HEK293T (cell line): ENCODE measurements at regions not wholly inside any gene's neighbourhood (a gene's known extent, or its start where the extent isn't known, plus 50 kb on each side); places are given as distances from the start of the nearest gene placed in this dataset.

ENCODE experiments used
- CTCF ChIA-PET: fragments of 350-600 bp; formaldehyde crosslinking; extraction: SDS; loops from one replicate; lab custom pipeline; 2021; ENCODE audit warnings: antibody characterized with exemption, inconsistent platforms; lab: Yijun Ruan, JAX
- POLR2A ChIA-PET: fragments of 350-600 bp; formaldehyde crosslinking; extraction: SDS; loops from one replicate; lab custom pipeline; 2020; ENCODE audit warnings: antibody characterized with exemption, inconsistent platforms; lab: Yijun Ruan, JAX
- DNase-seq: peaks from one replicate; pipeline ENCODE4 v3.0.0; 2012; ENCODE audit warnings: mixed read lengths; ENCODE audit errors: extremely low spot score
- ARNT ChIP-seq: fragments of 450-650 bp; IDR thresholded peaks from 2 replicates; pipeline ENCODE4 v1.6.1; 2017; ENCODE audit warnings: mild to moderate bottlenecking
- BHLHE40 ChIP-seq: fragments of 450-650 bp; IDR thresholded peaks from 2 replicates; pipeline ENCODE4 v1.6.1; 2016; ENCODE audit warnings: mild to moderate bottlenecking, moderate library complexity, borderline replicate concordance
- CTBP1 ChIP-seq: fragments of 450-650 bp; IDR thresholded peaks from 2 replicates; pipeline ENCODE4 v1.6.1; 2016; ENCODE audit warnings: borderline replicate concordance
- ELF4 ChIP-seq: fragments of 450-650 bp; IDR thresholded peaks from 2 replicates; pipeline ENCODE4 v1.6.1; 2017; ENCODE audit warnings: antibody characterized with exemption
- FOXA1 ChIP-seq: fragments of 450-650 bp; IDR thresholded peaks from 2 replicates; pipeline ENCODE4 v1.6.1; 2016; ENCODE audit warnings: mild to moderate bottlenecking
- FOXK2 ChIP-seq: fragments of 450-650 bp; IDR thresholded peaks from 2 replicates; pipeline ENCODE4 v1.6.1; 2016; ENCODE audit warnings: mild to moderate bottlenecking
- FOXM1 ChIP-seq: fragments of 450-650 bp; IDR thresholded peaks from 2 replicates; pipeline ENCODE4 v1.6.1; 2017; ENCODE audit warnings: mild to moderate bottlenecking, borderline replicate concordance
- HDGF ChIP-seq: fragments of 450-650 bp; IDR thresholded peaks from 2 replicates; pipeline ENCODE4 v1.6.1; 2017; ENCODE audit warnings: antibody characterized with exemption, borderline replicate concordance
- L3MBTL2 ChIP-seq: fragments of 450-650 bp; conservative IDR thresholded peaks from 2 replicates; pipeline ENCODE4 v1.6.1; 2016; ENCODE audit warnings: mild to moderate bottlenecking
- LEF1 ChIP-seq: fragments of 450-650 bp; IDR thresholded peaks from 2 replicates; pipeline ENCODE4 v1.6.1; 2017; ENCODE audit warnings: mild to moderate bottlenecking, borderline replicate concordance
- NFRKB ChIP-seq: fragments of 450-650 bp; IDR thresholded peaks from 2 replicates; pipeline ENCODE4 v1.6.1; 2016; ENCODE audit warnings: mild to moderate bottlenecking, moderate library complexity
- SP1 ChIP-seq: fragments of 450-650 bp; IDR thresholded peaks from 2 replicates; pipeline ENCODE4 v1.6.1; 2017
- SUZ12 ChIP-seq: fragments of 450-650 bp; IDR thresholded peaks from 2 replicates; pipeline ENCODE4 v1.6.1; 2016; ENCODE audit warnings: mild to moderate bottlenecking
- TARDBP ChIP-seq: fragments of 450-650 bp; IDR thresholded peaks from 2 replicates; pipeline ENCODE4 v1.6.1; 2016
- ZNF384 ChIP-seq: fragments of 450-650 bp; IDR thresholded peaks from 2 replicates; pipeline ENCODE4 v1.6.1; 2016
- TF ChIP-seq, protein P1 (sequence below): fragments of 450-650 bp; IDR thresholded peaks from 2 replicates; pipeline ENCODE4 v1.6.1; 2016

DNA sequence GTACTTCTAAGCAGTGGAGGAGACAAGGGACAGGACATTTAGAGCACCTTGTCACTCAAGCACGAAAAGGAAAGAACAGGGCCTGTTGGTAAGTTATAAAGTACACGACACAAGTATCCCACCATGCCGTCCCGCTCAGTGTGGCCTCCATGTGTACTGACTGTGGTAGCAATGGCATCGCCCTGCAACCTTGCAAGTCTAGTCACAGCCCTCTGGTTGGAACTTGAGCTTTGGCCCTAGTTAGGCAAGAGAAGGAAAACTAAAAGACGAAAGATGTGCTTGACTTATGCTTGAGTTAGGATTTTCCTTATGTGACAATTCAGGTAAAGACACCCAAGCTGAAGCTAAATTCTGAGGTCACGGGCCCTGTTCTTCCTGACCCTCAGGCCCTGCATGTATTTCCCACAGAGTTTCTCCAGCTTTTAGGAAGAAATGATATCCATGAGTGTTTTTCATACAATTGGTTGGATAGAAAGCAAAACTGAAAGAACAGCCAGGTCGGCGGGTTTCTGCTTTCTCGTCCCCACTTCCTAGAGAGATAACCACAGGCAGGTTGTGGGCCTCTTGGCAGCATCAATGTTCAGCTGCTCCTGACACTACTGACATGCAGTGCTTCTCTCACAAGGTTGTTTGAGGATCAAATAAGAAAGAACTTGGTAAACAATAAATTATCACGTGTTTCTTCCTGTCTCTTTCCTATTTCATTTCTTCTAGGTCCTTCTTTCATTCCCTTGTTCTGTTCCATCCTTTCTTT is 216.2 kb downstream of the IRS2 start:
- CTCF ChIA-PET: interaction anchor here (0.6 kb wide), 1 partner anchor 1043 kb away, joined by 3 read pairs; no protein-coding TSS in a partner anchor
- DNase-seq: no peak
- POLR2A ChIA-PET: no interaction called here
- TF ChIP-seq HDGF: no peak
- no peak for TF ChIP-seq ZNF384
- no peak for TF ChIP-seq BHLHE40
- TF ChIP-seq ARNT: no peak
- TF ChIP-seq, protein P1, sequence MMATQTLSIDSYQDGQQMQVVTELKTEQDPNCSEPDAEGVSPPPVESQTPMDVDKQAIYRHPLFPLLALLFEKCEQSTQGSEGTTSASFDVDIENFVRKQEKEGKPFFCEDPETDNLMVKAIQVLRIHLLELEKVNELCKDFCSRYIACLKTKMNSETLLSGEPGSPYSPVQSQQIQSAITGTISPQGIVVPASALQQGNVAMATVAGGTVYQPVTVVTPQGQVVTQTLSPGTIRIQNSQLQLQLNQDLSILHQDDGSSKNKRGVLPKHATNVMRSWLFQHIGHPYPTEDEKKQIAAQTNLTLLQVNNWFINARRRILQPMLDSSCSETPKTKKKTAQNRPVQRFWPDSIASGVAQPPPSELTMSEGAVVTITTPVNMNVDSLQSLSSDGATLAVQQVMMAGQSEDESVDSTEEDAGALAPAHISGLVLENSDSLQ: no peak
- no peak for TF ChIP-seq CTBP1
- TF ChIP-seq L3MBTL2: no peak
- TF ChIP-seq LEF1: no peak

DNA sequence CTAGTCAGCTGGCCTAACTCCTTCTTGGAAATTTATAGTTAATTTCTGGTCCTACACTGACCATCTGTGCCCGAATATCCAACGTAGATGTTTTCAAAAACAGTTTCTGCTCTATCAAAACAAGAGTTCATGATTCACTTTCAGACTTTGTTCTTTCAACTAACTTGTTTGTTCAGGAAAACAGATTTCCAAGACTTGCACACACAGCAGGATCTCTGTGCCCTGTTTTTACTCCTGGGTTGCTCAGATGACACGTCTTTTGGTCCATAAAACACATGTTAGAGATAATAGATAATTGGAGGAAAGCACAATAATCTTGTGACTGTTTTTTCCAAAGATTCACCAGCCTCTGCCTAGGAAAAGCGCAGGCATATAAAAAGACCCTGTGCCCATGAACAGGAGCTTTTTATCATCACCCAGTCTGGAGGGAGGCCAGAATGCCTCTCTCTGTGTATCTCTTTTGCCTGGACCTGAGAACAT is 218.0 kb downstream of the IRS2 start:
- ChIA-PET CTCF (interaction anchor here (0.7 kb wide), 1 partner anchor 32 kb away, joined by 3 read pairs; no protein-coding TSS in a partner anchor), POLR2A (no interaction called here)
- DNase-seq: no peak
- no peak for TF ChIP-seq ELF4
- TF ChIP-seq FOXK2: no peak
- TF ChIP-seq, protein P1: no peak
- TF ChIP-seq TARDBP: no peak
- no peak for TF ChIP-seq BHLHE40
- no peak for TF ChIP-seq L3MBTL2
- no peak for TF ChIP-seq FOXA1
- no peak for TF ChIP-seq NFRKB
- TF ChIP-seq ARNT: no peak
- TF ChIP-seq CTBP1: no peak
- no peak for TF ChIP-seq FOXM1
- TF ChIP-seq SUZ12: no peak
- no peak for TF ChIP-seq ZNF384
- TF ChIP-seq HDGF: no peak
- TF ChIP-seq LEF1: no peak
- TF ChIP-seq SP1: no peak

GRCh38 chr13:109567315-109567714 is 219.1 kb downstream of the IRS2 start:
- TF ChIP-seq ARNT: no peak
- no peak for TF ChIP-seq L3MBTL2
- no peak for TF ChIP-seq CTBP1
- TF ChIP-seq FOXM1: no peak
- TF ChIP-seq FOXA1: no peak
- TF ChIP-seq TARDBP: no peak
- TF ChIP-seq FOXK2: no peak
- no peak for TF ChIP-seq HDGF
- TF ChIP-seq NFRKB: no peak
- no peak for TF ChIP-seq ELF4
- TF ChIP-seq ZNF384: no peak
- no peak for TF ChIP-seq LEF1
- no peak for TF ChIP-seq BHLHE40
- no peak for TF ChIP-seq SUZ12
- TF ChIP-seq, protein P1: no peak
- ChIA-PET CTCF (no interaction called here), POLR2A (no interaction called here)
- no peak for DNase-seq

- TF ChIP-seq CTBP1 (no peak), L3MBTL2 (no peak), ELF4 (no peak), FOXA1 (no peak), SP1 (no peak), ZNF384 (no peak), HDGF (no peak), LEF1 (no peak)
- TF ChIP-seq, protein P1: no peak
Measured at GRCh38 chr13:109565877-109566276, 220.5 kb downstream of the IRS2 start.

GRCh38 chr13:109548374-109548773 is 238.0 kb downstream of the IRS2 start:
- TF ChIP-seq BHLHE40 (no peak), TARDBP (no peak), CTBP1 (no peak), ZNF384 (no peak), FOXA1 (no peak), SP1 (no peak), FOXK2 (no peak), FOXM1 (no peak), L3MBTL2 (no peak), SUZ12 (no peak), LEF1 (no peak), ARNT (no peak)
- TF ChIP-seq, protein P1: no peak
- ChIA-PET POLR2A (no interaction called here), CTCF (no interaction called here)
- DNase-seq: no peak

More at GRCh38 chr13:109565877-109566276, 220.5 kb downstream of the IRS2 start:
- ChIA-PET POLR2A (no interaction called here), CTCF (no interaction called here)
- no peak for DNase-seq
